ENCODE measurements at regions not wholly inside any gene's neighbourhood (a gene's known extent, or its start where the extent isn't known, plus 50 kb on each side); places are given as distances from the start of the nearest gene placed in this dataset.

DNA sequence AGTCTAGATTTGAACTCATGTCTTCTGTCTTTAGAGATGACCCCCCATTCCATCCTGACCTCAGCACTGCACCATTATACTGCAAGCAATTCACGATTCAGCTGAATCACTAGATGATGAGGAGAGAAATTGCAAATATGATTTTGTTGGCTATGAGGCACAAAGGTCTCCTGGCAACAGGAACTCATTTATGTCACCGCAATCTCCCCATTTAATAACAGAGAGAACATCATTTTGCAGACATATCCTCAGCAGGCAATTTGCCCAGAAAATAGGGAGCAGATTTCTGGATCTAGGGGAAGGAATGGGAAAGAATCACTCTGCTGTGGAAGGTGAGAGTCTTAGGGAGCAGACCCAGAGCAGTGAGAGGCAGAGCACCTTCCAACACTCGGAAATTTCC lies 303.0 kb downstream of the PAX1 start:
- TF ChIP-seq GATA1 (IDR thresholded peaks at IDR 0.05; ENCODE audit: low read depth, low read length) (no peak), POLR2A (IDR thresholded peaks at IDR 0.05; ENCODE audit: low read length) (no peak)
- no peak for DNase-seq

DNA sequence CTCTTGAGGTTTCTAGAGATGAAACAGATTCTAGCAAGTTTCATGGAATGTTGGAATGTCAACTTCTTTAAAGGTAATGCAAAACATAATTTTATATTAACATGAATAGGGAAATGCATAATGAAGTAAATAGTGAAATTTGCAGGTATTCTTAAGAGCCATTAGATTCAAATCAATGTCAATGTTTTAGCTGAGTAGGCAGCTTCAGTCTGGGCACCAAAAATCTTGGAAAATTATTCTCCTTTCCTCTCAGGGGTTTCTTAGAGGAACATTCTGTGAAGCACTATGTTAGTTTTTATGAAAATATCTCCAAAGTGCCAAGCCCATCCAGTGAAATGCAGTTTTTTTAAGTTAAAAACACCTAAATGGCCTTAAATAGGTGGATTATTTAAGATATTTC lies 300.8 kb downstream of the PAX1 start:
- no peak for DNase-seq
- no peak for TF ChIP-seq POLR2A (IDR thresholded peaks at IDR 0.05; ENCODE audit: low read length)
- TF ChIP-seq GATA1 (IDR thresholded peaks at IDR 0.05; ENCODE audit: low read depth, low read length), result no peak

DNA sequence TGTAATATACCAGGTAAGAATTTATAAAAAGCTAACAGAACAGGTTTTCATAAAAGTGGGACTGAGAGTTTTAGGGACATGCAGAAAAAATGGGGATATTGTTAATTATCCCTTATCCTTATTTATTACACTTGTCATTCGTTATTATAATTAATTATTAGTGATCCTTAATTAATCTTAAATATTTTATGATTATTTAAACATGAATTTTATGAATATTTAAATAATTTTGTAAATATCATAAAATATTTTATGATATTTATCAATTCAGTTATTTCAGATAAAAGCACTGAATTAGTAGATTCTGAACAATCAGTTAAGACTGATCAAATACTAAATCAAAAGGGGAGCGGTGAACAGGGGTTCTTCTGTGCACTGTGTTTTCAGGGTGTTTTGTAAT lies 300.1 kb downstream of the PAX1 start:
- DNase-seq, result no peak
- TF ChIP-seq POLR2A (IDR thresholded peaks at IDR 0.05; ENCODE audit: low read length), result no peak
- no peak for TF ChIP-seq GATA1 (IDR thresholded peaks at IDR 0.05; ENCODE audit: low read depth, low read length)

DNA sequence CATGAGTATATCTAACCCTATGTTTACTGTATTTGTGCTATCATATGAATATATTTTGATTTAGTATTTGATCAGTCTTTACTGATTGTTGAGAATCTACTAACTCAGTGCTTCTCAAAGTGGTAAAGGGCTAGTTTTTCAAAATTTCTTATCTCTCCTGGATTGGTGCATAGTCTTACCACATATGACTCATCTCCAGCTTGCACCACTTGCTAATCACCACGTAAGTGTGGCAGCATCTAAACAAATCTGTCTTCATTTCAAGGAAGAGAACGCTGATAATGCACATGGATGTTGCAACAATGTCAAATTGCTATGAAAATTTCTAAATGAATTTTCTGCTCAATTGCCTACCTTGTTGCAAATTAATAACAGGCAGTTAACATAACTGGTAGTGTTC lies 299.5 kb downstream of the PAX1 start:
- TF ChIP-seq POLR2A (IDR thresholded peaks at IDR 0.05; ENCODE audit: low read length) (no peak), GATA1 (IDR thresholded peaks at IDR 0.05; ENCODE audit: low read depth, low read length) (no peak)
- DNase-seq, result no peak

DNA sequence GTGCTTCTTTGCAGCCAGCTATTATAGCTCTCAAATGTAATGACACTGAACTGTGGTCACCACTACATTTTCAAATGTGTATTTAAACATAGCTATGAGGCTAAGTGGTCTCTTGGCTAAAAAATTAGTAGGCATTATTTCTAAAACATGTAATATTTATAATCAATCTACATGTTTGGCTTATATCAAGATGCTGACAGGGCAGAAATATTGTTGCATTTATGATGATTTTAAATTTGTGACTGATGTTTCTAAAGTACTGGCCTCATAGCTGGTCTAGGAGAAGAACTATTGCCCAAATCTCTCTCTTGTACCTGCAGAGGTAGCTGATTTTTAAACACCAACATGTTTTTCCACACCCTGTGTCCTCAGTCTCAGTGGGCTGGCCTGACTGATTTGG lies 298.2 kb downstream of the PAX1 start:
- TF ChIP-seq GATA1 (IDR thresholded peaks at IDR 0.05; ENCODE audit: low read depth, low read length), result no peak
- no peak for TF ChIP-seq POLR2A (IDR thresholded peaks at IDR 0.05; ENCODE audit: low read length)
- DNase-seq, result no peak

DNA sequence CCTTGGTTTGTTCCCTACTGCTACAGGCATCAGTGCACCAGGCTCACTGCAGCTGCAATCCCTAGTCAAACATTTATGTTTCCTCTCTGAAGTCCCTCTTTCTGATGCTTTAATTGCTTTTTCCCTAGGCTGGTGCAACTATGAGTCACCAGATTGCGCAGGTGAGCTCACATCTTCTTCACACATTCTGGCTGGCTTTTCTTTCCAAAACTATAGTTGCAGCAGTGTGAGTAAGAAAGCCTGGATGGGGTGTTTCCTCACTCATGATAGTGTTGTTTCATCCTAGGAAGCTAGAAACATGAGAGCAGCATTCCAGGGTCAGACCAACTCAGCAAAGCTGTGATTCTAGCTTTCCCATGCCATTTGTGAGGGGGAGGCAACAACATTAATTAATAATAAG lies 296.4 kb downstream of the PAX1 start:
- TF ChIP-seq POLR2A (IDR thresholded peaks at IDR 0.05; ENCODE audit: low read length), result no peak
- no peak for TF ChIP-seq GATA1 (IDR thresholded peaks at IDR 0.05; ENCODE audit: low read depth, low read length)
- DNase-seq, result no peak

- no peak for DNase-seq
- TF ChIP-seq POLR2A (IDR thresholded peaks at IDR 0.05; ENCODE audit: low read length) (no peak), GATA1 (IDR thresholded peaks at IDR 0.05; ENCODE audit: low read depth, low read length) (no peak)
Measured at GRCh38 chr20:21995461-21995860, 290.0 kb downstream of the PAX1 start.

- DNase-seq, result no peak
- TF ChIP-seq POLR2A (IDR thresholded peaks at IDR 0.05; ENCODE audit: low read length) (no peak), GATA1 (IDR thresholded peaks at IDR 0.05; ENCODE audit: low read depth, low read length) (no peak)
Measured at GRCh38 chr20:21994203-21994602, 288.7 kb downstream of the PAX1 start.

DNA sequence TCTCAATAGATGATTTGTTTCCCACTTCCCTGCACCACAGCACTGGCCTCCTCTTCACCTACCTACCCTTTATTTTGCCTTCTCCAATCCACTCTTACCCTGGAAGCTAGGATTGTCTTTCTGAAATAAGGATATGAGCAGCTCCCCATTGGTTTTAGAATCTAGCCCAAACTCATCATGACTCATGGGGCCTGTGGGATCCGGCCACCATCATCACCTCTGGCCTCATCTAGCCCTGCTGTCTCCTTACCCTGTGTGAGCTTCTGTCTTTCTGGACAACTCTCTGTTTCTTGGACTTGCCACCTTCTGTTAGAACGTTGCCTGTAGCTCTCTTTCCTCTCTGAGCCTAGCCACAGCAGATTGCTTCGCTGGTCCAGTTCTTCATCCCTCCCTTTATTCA lies 277.1 kb downstream of the PAX1 start:
- no peak for TF ChIP-seq POLR2A (IDR thresholded peaks at IDR 0.05; ENCODE audit: low read length)
- no peak for TF ChIP-seq GATA1 (IDR thresholded peaks at IDR 0.05; ENCODE audit: low read depth, low read length)
- DNase-seq, result no peak

- TF ChIP-seq GATA1 (IDR thresholded peaks at IDR 0.05; ENCODE audit: low read depth, low read length), result no peak
- no peak for TF ChIP-seq POLR2A (IDR thresholded peaks at IDR 0.05; ENCODE audit: low read length)
- DNase-seq, result no peak
Measured at GRCh38 chr20:21981597-21982344, 276.3 kb downstream of the PAX1 start.

DNA sequence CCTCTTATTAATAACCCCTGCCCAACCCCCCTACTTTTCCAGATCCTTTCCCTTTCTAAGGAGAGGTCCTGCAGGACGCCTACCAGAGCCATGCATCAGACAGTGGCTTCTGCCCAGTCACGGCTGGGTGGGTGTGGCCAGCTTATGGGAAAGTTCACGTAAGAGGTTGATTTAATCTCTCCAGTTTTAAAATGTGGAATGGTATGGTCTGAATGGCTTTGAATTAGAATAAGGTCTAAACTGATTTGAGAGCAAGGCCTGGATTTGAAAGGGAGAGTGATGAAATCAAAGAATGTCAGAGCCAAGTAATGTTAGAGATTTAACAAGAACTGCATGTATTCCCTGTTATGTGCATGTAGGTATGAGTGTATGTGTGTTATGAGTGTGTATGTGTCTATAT lies 275.7 kb downstream of the PAX1 start:
- TF ChIP-seq POLR2A (IDR thresholded peaks at IDR 0.05; ENCODE audit: low read length) (no peak), GATA1 (IDR thresholded peaks at IDR 0.05; ENCODE audit: low read depth, low read length) (no peak)
- no peak for DNase-seq

GRCh38 chr20:21971436-21971835 lies 266.0 kb downstream of the PAX1 start:
- no peak for DNase-seq
- TF ChIP-seq POLR2A (IDR thresholded peaks at IDR 0.05; ENCODE audit: low read length) (no peak), GATA1 (IDR thresholded peaks at IDR 0.05; ENCODE audit: low read depth, low read length) (no peak)

- TF ChIP-seq GATA1 (IDR thresholded peaks at IDR 0.05; ENCODE audit: low read depth, low read length), result no peak
- no peak for TF ChIP-seq POLR2A (IDR thresholded peaks at IDR 0.05; ENCODE audit: low read length)
- DNase-seq, result no peak
Measured at GRCh38 chr20:21968486-21968885, 263.0 kb downstream of the PAX1 start.

DNA sequence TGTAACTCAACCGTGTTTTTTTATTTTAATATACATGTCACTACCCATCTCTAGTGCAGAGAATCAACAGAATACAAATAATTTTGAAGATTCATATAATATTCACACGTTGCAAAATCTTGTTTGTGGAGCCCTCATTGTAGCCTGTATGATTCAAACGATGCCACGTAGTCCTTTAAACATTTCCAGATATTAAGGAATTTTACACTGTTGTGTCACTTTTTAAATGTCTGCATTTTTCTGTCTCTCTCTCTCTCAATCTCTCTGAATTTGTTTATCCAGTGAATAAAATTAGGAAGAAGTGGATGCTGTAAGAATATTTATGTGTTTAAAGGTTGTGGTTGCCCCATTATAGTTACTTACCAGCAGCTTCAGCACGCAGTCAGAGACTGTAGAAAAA lies 262.0 kb downstream of the PAX1 start:
- DNase-seq, result no peak

GRCh38 chr20:21956591-21956990 lies 251.1 kb downstream of the PAX1 start:
- no peak for DNase-seq
- TF ChIP-seq POLR2A (IDR thresholded peaks at IDR 0.05; ENCODE audit: low read length) (no peak), GATA1 (IDR thresholded peaks at IDR 0.05; ENCODE audit: low read depth, low read length) (no peak)

More for the DNA sequence above, 262.0 kb downstream of the PAX1 start:
- no peak for TF ChIP-seq POLR2A (IDR thresholded peaks at IDR 0.05; ENCODE audit: low read length)
- TF ChIP-seq GATA1 (IDR thresholded peaks at IDR 0.05; ENCODE audit: low read depth, low read length), result no peak

Data from erythroblast (primary cell).